GM12878 (cell line): ENCODE measurements at regions not wholly inside any gene's neighbourhood (a gene's known extent, or its start where the extent isn't known, plus 50 kb on each side); places are given as distances from the start of the nearest gene placed in this dataset.

Experiments
- ATAC-seq: fragments of 200-7000 bp; cut with Tn5 transposase; 3 replicates; pipeline ENCODE4 v1.9.1; 2020; ENCODE audit warnings: mild to moderate bottlenecking, moderate library complexity
- BruUV-seq: library from RNA; stranded (reverse); fragments of 400-500 nt; replicated peaks from 2 replicates; lab custom pipeline; 2021; lab: Mats Ljungman, UMichigan
- CTCF ChIA-PET: fragments of 300-600 bp; sonication (Branson Sonifier 250); formaldehyde crosslinking; extraction: SDS; loops from one replicate; lab custom pipeline; 2021; ENCODE audit warnings: inconsistent platforms; lab: Yijun Ruan, JAX
- POLR2A ChIA-PET: fragments of 350-600 bp; formaldehyde crosslinking; extraction: SDS; loops from one replicate; lab custom pipeline; 2021; ENCODE audit warnings: inconsistent platforms; lab: Charles Lee
- RAD21 ChIA-PET: fragments of 300-600 bp; sonication (Branson Sonifier 250); formaldehyde crosslinking; loops from one replicate; lab custom pipeline; 2023; ENCODE audit warnings: antibody characterized with exemption; ENCODE audit not compliant: unreplicated experiment; lab: Charles Lee
- SMC1A ChIA-PET: fragments of 300-600 bp; sonication (Branson Sonifier 250); formaldehyde crosslinking; loops from one replicate; lab custom pipeline; 2023; ENCODE audit not compliant: unreplicated experiment, uncharacterized antibody; lab: Charles Lee
- DNase-seq: peaks from one replicate; pipeline ENCODE4 v3.0.0-alpha.2; 2011; ENCODE audit warnings: low read depth, low spot score
- FAIRE-seq: peaks from 3 replicates; lab custom pipeline; 2011; peaks lifted over from hg19 to GRCh38; lab: Jason Lieb, UNC
- H2AFZ ChIP-seq: 2 replicates; pipeline ENCODE4 v1.6.0; 2011; ENCODE audit warnings: low read depth, low read length, control low read depth; ENCODE audit not compliant: control insufficient read depth
- H3K27ac ChIP-seq: 2 replicates; pipeline ENCODE4 v1.5.1; 2011; ENCODE audit warnings: control low read depth; ENCODE audit not compliant: control insufficient read depth, insufficient read depth
- H3K27me3 ChIP-seq, 2 experiments: replicated peaks in 1 of 2; 2 replicates each; pipeline versions ENCODE4 v1.6.0 to v1.6.1; 2011; ENCODE audit warnings: low read length in 1 of 2; ENCODE audit not compliant: control insufficient read depth in 2 of 2, insufficient read depth in 2 of 2
- H3K36me3 ChIP-seq, 2 experiments: 2 replicates each; pipeline ENCODE4 v1.5.1; 2011; ENCODE audit warnings: low read length in 1 of 2; ENCODE audit not compliant: control insufficient read depth in 2 of 2, insufficient read depth in 2 of 2
- H3K4me1 ChIP-seq: 2 replicates; pipeline ENCODE4 v1.6.1; 2011; ENCODE audit warnings: mild to moderate bottlenecking, low read length, moderate library complexity, mixed read lengths; ENCODE audit not compliant: control insufficient read depth, insufficient read depth
- H3K4me2 ChIP-seq: 2 replicates; pipeline ENCODE4 v1.6.0; 2011; ENCODE audit warnings: control low read depth; ENCODE audit not compliant: control insufficient read depth, insufficient read depth
- H3K4me3 ChIP-seq: fragments of 200-600 bp; sonication (generic); 2 replicates; pipeline ENCODE4 v1.5.1; 2016
- H3K79me2 ChIP-seq: 2 replicates; pipeline ENCODE4 v1.6.0; 2011; ENCODE audit warnings: low read length; ENCODE audit not compliant: control insufficient read depth, insufficient read depth
- H3K9ac ChIP-seq: 2 replicates; pipeline ENCODE4 v1.8.0; 2011; ENCODE audit warnings: low read length, control low read depth, mixed read lengths; ENCODE audit not compliant: control insufficient read depth, insufficient read depth
- H3K9me3 ChIP-seq: replicated peaks from 3 replicates; pipeline ENCODE4 v1.5.1; 2011; ENCODE audit warnings: mild to moderate bottlenecking, low read length; ENCODE audit not compliant: control insufficient read depth, insufficient read depth
- H4K20me1 ChIP-seq: 2 replicates; pipeline ENCODE4 v1.6.0; 2011; ENCODE audit not compliant: control insufficient read depth, insufficient read depth
- POLR2AphosphoS5 ChIP-seq: IDR thresholded peaks from 2 replicates; pipeline ENCODE4 v1.6.1; 2011; ENCODE audit warnings: mild to moderate bottlenecking, low read length, inconsistent platforms
- ZBTB4 ChIP-seq: fragments of 450-650 bp; formaldehyde crosslinking; IDR thresholded peaks from 2 replicates; pipeline ENCODE4 v1.4.0; 2022; ENCODE audit warnings: mild to moderate bottlenecking, moderate library complexity
- WGBS: methylation state at CpG from one replicate; pipeline ENCODE4 v1.1.6; 2016; ENCODE audit warnings: low lambda C conversion rate; ENCODE audit not compliant: insufficient replicate concordance, insufficient coverage; ENCODE audit errors: missing lambda C conversion rate; 5-methylcytosine and 5-hydroxymethylcytosine counted together
- in situ Hi-C: fragments of 300-500 bp; cut with MboI; formaldehyde crosslinking; loops from 9 replicates; pipeline ENCODE4 v1.14.3; 2018; ENCODE audit warnings: mixed read lengths
- intact Hi-C: fragments of 100-400 bp; cut with micrococcal nuclease; formaldehyde crosslinking; loops from one replicate; pipeline ENCODE4 v1.14.2; 2022; ENCODE audit not compliant: unreplicated experiment
- TF ChIP-seq, protein P1 (sequence below): fragments of 450-650 bp; IDR thresholded peaks from 2 replicates; pipeline ENCODE4 v1.6.1; 2016; ENCODE audit warnings: mild to moderate bottlenecking
- TF ChIP-seq, protein P2 (sequence below): IDR thresholded peaks from 2 replicates; pipeline ENCODE4 v1.6.1; 2012; ENCODE audit warnings: low read depth, low read length, improper control_type of control experiment

DNA sequence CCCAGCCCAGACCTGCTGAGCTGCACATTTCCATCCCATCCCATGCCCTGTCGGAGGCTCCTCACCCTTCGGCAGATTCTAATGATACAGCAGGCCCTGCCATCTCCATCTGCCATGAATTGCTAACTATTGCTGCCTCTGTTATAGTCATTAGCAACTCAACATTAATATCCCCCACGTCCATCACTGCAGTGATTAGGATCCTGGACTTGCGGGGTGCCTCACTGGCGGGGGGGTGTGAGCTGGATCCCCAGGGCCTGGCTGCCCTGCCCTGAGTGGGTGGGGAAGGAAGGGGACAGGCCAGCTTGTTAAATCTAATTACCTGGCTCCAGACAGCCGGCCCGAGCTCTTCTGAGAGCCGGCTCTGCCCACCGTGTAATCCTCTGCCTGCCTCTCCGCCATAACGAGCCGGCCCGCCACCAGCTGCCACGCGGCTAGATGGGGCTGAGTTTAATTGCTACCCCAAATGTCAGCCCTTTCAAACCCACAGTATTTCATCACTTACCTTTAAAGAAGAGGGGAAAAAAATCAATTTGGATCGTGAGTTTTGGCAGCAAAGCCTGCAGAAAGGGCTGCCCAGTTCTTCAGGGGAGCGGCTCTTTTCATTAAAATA lies 227.3 kb upstream of the CSF3R start:
- intact Hi-C loops = no loop called here
- Histone ChIP-seq H4K20me1 (no peaks in the 10 kb centered on the region), H2AFZ (no peak overlapping the region), H3K4me3 (no peak overlapping the region), H3K36me3 (no peaks in the 10 kb centered on the region), H3K9me3 (no peaks in the 10 kb centered on the region), H3K27me3 (peaks cover 1 to 4% of the 10 kb centered on the region in 2 experiments; a peak in 3 of 4 replicates), H3K4me1 (no peaks in the 10 kb centered on the region), H3K79me2 (no peaks in the 10 kb centered on the region), H3K9ac (no peak overlapping the region), H3K27ac (no peak overlapping the region), H3K4me2 (no peak overlapping the region)
- RAD21 ChIA-PET = no interaction called here
- BruUV-seq = no TSS peak
- DNase-seq = no peak
- FAIRE-seq = no peak
- in situ Hi-C loops = loop anchor here (5.0 kb wide), 1 partner anchor 612 kb away; no protein-coding TSS in a partner anchor
- CTCF ChIA-PET = no interaction called here
- SMC1A ChIA-PET = no interaction called here
- ATAC-seq = no peak
- POLR2A ChIA-PET = no interaction called here
- 55% methylated on average over 17 of the region's 17 CpGs for WGBS
- TF ChIP-seq ZBTB4 (CRISPR knock-in tag) (no peak), POLR2AphosphoS5 (no peak)
- TF ChIP-seq, protein P1, sequence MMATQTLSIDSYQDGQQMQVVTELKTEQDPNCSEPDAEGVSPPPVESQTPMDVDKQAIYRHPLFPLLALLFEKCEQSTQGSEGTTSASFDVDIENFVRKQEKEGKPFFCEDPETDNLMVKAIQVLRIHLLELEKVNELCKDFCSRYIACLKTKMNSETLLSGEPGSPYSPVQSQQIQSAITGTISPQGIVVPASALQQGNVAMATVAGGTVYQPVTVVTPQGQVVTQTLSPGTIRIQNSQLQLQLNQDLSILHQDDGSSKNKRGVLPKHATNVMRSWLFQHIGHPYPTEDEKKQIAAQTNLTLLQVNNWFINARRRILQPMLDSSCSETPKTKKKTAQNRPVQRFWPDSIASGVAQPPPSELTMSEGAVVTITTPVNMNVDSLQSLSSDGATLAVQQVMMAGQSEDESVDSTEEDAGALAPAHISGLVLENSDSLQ = no peak
- TF ChIP-seq, protein P2, sequence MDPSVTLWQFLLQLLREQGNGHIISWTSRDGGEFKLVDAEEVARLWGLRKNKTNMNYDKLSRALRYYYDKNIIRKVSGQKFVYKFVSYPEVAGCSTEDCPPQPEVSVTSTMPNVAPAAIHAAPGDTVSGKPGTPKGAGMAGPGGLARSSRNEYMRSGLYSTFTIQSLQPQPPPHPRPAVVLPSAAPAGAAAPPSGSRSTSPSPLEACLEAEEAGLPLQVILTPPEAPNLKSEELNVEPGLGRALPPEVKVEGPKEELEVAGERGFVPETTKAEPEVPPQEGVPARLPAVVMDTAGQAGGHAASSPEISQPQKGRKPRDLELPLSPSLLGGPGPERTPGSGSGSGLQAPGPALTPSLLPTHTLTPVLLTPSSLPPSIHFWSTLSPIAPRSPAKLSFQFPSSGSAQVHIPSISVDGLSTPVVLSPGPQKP = no peak
